ENCODE measurements at regions not wholly inside any gene's neighbourhood (a gene's known extent, or its start where the extent isn't known, plus 50 kb on each side); places are given as distances from the start of the nearest gene placed in this dataset.

DNA sequence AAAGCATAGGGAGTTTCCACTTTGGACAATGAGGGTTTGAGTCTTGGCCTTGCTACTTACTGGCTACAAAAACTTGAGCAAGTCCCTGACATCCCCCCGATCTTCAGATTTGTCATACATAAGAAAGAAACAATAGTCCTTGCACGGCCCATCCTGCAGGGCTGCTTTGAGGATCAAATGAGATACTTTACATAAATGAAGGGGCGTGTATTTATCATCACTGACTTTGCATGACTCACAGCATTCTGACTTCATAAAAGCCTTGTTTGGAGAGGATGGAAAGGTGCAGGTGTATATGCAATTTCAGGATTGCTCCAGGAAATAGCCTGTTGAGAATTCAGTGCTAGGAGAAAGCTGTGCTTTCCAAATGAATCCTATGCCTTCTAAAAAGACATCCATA is 465.0 kb upstream of the MAF start:
- DNase-seq = no peak

DNA sequence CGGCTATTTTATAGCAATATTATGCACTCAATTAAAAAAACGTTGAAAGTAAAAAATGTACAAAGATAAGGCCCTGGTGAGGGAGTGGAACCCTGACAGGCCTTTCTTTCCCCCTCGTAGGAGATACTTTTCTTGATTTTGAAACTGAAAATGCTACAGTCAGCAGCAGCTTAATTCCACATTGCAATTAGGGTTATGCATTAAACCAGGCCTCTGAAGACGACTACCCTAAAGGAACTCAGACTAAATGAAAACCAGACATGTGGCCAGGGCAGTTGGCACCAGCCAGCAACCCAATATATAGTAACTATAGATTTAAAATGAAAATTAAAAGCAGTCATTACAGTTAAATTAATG is 463.2 kb upstream of the MAF start:
- no peak for DNase-seq

DNA sequence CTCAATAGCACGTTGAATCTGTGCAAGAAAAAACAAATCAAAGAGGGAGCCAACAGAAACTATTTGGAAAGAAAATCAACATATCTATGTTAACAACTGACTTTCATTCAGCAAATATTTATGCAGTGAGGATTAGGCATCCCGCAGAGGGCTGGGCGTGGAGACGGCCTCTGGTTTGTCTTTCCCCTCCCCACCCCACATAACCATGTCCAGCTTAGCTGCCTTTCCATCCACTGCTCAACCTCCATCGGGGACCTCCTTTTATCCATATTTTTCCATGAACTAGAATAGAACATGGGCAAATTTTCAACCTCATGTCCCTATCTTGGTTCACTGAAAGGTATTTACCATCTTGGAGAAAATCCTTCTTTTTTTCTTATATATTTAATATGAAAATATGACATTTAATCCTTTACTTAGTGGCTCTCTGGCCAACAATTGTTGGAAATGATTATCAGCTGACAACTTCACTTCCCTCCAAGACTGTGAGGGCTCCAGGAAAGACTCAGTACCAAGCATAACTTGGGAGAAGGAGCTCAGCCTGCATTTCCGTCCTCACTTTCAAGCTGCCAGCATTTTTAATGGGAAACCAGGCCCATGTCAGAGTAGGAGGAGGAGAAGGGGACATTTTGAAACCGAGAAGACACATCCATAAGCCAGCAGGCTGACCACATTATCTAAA is 462.6 kb upstream of the MAF start:
- no peak for DNase-seq

DNA sequence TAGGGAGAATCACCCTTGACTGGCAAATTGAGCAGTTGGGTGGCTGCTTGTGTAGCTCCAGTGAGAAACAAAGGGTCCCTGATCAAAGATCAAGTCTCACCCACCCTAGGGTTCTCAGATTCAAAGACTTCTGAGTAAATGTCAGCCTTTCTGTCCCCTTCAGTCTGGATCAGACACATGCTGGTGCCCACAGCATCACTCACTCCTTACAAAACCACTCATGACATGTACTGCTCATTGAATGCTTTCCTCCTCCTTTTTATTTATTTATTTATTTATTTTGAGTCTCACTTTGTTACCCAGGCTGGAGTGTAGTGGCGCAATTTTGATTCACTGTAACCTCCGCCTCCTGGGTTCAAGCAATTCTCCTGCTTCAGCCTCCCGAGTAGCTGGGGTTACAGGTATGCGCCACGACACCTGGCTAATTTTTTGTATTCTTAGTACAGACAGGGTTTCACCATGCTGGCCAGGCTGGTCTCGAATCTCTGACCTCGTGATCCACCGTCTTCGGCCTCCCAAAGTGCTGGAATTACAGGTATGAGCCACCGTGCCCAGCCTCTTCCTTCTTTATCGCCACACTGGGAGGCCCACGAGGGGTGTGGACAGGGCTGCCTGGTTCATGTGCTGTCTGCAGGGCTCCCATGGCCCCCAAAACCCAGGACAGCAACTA is 462.0 kb upstream of the MAF start:
- no peak for DNase-seq

DNA sequence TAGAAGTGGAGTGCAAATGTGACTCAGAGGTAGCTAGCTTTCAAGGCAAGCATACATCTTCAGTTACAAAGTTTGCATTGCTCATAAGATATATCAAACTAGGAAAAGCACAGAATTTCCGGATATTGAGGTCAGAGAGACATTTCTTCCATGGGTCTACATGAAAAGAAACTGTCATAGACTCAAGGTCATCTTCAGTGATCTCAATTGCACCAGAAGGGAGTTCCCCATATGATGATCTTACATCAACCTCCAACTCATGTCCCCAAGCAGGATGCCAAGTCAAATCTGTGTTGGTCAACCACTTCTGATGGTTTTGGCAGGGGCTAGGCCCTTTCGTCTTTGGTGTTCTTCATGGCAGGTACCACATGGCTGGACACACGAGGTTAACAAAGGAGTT is 459.9 kb upstream of the MAF start:
- no peak for DNase-seq

DNA sequence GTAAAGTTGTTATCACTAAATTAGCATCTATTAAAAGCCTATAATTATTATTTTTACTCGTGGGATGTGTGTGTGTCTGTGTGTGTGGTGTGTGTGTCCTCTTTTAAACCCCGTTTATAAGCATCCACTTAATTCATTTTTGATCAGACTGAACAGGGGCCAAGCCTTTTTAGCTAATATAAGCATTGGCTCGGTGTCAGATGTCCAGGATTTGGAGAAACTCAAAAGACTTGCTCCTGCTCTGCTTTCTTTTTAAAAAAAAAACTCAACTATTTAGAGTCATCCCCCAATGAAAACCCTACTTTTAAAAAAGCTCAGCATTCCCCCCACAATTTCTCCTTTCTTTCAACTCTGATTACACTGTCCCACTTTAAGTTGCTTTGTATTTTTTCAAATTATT is 459.3 kb upstream of the MAF start:
- DNase-seq = no peak

DNA sequence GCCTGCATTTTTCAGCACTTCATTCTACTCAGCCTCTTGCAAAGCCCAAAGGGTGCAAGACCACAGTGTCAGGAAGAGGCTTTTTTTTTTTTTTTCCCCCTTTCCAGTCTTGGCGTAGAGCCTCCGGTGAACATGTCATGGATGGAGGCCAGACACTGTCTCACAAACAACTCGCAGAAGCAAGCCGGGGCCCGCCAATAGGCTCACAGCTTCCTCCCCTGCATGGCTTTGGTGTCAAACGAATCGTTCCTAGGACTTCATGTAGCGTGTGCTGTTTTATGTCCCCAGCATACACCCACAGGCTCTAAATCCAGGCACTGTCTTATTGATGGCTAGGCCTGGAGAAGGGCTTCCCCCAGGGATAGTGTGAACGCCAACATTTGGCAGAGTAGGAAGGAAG is 457.7 kb upstream of the MAF start:
- DNase-seq = no peak

DNA sequence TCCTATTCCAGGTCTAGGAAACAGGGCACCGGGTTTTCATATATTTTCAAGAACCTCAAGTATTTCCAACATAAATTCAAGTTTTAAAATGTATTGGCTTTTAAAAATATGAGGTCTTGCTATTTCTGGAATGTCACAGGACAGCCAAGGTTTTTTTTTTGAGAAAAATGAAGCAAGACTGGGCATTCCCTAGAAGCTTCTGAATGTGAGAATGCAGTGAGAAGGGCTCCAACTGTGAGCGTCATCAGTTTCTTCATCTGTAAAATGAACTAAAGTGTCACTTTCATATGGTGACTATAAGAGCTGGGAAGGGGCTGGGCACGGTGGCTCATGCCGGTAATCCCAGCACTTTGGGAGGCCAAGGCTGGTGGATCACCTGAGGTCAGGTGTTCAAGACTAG is 455.8 kb upstream of the MAF start:
- no peak for DNase-seq

DNA sequence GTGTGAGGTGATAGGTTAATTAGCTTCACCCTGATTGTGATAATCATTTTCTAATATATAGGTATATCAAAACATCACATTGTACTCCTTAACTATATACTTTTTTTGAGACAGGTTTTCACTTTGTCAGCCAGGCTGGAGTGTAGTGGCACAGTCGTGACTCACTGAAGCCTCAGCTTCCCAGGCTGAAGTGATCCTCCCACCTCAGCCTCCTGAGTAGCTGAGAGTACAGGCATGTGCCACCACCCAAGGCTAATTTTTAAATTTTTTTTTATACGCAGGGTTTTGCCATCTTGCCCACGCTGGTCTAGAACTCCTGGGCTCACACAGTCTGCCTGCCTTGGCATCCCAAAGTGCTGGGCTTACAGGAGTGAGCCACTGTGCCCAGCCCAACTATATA is 455.3 kb upstream of the MAF start:
- no peak for DNase-seq

DNA sequence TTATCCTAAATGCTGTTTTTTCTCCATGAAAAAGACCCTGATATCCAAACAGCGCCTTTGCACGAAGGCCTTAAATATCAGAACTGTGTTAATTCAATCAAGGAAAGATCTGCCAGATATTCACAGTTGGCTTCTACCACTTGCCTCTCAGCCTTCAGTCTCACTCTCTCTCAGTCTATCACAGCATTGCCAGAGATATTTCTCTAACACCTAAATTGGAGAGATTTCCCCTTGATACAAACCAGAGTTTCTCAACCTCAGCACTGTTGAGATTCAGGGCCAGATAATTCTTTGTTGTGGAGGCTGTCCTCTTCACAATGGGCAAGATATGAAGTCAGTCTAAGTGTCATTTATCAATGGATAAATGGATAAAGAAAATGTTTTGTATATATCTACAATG is 454.1 kb upstream of the MAF start:
- no peak for DNase-seq

DNA sequence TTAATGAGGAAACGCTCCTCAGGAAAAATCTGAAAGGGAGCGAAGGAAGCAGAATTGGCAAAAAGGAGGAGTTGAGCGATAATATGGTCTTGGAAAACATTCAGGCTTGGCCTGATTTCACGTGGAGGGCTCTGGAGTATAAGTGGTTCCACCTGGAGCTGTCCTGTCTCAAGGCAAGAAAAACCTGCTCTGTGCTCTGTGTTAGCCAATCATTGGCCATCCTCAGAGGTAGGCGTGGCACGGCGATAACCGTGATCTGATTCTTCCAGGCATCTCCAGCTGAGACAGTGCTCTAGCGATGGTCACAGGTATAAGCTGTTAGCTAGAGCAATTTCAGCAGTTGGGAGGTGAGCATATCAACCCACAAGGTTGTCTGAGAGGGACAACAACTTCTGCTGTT is 450.5 kb upstream of the MAF start:
- DNase-seq = no peak

DNA sequence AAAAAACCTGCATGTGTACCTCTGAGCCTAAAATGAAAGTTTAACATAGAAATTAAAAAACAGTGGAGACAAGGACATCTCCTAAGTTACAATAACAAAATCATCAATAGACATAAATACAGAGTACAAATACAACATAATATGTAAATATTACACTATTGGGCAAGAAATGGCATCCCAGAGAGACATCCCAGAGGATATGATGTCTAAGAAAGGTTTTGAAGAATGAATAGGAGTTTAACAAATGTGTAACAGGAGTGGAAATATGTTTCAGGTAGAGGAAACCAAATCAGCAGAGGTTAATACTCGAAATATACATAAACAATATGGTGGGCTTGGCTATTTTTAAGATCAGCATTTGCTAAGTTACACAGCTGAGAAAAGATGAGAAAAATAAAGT is 447.7 kb upstream of the MAF start:
- DNase-seq = no peak

DNA sequence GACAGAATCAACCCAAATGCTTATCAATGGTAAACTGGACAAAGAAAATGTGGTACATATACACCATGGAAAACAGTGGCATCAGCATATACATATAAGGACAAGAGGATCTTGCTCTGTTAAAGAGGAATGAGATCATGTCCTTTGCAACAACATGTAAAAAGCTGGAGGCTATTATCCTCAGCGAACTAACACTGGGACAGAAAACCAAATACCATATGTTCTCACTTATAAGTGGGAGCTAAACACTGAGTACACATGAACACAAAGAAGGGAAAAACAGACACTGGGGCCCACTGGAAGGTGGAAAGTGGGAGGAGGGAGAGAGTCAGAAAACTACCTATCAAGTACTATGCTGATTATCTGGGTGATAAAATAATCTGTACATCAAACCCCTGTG is 447.3 kb upstream of the MAF start:
- no peak for DNase-seq

DNA sequence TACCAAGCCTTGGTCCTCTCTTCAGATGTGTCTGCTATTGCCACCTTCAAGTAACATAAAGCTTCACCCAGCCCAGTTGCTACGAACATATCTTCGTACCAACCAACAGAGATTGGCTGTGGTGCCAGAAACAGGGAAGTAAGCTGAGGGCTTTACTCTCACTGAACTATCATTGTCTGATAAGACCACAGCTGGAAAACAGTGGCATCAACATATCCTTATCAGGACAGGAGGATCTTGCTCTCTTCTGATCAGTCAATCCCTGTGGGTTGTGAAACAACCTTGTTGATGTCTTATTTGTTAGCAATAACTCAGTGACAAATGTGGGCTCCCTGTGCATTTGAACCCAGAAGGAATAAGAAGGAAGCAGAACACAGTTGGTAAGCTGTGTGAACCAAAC is 446.3 kb upstream of the MAF start:
- DNase-seq = no peak

DNA sequence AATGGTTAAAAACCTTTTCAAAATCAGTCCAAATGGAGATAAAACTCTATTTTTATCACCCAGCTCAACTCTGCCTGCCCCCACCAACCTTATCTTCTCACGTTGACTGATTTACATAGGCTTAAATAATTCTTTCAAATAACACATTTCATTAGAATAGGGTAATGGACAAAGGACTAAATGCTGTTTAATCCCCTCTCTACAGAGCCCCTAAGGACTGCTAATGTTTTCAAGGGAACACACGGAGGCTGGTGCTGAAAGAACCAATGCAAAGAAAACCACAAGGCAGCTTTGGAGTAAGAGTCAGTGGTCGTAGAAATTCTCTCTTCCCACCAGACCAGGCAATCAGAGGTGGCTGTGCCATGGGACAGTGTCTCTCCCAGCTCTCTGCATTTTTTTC is 445.7 kb upstream of the MAF start:
- DNase-seq = no peak

DNA sequence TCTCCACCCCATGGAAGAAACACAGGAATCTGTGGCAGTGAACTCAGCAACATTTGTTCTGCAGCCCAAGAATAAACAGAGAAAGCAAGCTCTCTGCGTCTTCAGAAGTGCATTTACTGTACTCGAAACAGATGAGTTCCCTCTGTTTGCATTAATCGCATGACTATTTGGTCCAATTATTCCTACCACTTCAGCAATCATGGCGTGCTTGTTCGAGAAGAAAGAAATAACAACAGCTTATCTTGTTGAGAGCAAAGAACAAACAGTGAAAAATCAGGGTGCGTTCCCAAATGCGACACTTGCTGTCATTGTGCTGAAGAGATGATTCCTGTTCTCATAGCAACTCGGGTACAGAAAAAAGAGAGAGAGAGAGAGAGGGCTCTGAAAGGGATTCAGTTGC is 445.3 kb upstream of the MAF start:
- DNase-seq = peak; percentile 76

DNA sequence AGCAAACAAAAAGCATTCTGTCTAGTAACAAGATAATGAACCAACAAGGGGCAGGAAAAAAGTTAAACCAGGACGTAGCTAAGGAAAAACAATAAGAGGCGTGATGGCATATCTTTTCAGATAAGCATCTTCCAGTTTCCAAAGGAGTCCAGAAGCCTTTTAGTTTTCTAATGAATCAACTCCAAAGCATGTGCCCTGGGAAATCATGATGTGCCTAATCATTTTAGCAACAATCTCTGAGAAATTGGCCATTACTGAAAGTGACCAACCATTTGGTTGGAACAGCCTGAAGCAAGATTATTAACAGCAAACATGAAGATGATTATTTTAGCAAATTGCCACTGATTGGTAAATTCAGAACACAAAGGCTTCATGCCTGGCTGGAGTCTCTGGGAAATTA is 440.9 kb upstream of the MAF start:
- DNase-seq = no peak

DNA sequence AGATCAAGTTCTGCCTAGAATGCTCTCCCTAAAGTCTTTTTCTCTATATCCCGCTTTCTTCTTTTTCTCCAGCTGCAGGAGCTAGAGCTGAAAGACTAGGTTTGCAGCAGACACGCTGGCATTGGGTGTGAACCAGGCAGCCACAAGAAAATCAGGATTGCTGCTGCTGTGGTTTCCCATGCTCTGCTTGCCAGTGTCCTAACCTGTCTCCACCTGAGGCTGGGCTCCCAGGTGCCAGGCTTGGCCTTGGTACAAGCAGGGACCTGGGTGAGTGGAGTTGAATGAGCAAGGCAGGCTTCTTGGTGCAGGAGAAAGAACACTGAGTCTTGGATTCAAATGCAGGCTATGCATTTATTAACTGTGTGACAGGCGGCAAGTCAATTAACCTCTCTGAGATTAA is 440.3 kb upstream of the MAF start:
- no peak for DNase-seq

DNA sequence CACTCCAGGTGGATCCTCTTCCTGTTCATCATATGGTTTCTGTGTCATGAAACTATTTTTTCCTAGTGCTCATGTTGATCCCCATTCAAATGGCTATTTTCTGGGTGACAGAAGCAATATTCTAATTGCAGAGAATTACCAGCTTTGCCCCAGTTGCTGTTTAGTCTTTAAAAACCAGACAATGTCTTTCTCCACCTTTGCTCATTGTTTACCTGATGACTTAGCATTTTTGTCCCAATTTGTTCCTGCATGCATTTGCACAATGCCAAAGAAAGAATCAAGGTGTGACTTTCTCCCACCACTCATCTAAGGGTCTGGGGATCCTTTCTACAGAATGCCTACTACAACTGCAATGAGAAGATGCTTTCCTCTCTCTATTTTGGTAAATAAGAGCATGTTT is 439.9 kb upstream of the MAF start:
- no peak for DNase-seq

DNA sequence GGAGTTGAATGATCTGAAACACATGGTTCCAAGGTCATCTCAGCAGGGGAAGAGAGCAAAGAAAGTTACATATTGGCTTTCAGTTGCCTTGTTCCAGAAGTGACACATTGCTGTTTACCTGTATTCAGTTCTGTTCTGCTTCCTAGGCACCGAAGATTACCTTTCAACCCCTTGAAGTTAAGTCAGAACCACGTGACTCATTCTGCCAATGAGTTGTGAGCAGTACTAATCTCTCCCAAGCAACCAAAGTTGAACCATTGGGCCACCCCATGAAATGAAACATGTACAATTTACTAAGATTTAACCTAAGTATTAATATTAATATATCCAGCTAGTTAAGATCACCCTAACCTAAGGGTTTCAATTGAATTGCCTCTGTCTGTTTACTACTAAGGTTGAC is 439.2 kb upstream of the MAF start:
- DNase-seq = no peak

DNA sequence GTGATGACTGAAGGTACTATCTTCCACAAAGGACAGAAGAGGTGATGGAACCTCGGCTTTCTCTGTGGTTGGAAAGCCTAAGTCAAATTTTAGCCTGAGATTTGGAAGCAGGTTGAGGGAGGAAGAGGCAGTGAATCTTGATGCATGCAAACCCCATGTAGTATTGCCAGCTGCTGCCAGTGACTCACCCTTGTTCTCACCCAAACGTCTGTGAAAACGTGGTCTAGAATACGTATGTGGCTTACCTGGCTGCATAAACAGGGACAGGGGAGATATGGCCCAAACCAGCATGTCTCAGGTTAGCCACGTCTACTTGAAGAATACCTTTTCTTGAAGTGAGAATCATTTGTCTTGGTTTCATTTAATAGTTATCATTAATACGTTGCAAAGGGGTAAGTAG is 438.0 kb upstream of the MAF start:
- DNase-seq = no peak

DNA sequence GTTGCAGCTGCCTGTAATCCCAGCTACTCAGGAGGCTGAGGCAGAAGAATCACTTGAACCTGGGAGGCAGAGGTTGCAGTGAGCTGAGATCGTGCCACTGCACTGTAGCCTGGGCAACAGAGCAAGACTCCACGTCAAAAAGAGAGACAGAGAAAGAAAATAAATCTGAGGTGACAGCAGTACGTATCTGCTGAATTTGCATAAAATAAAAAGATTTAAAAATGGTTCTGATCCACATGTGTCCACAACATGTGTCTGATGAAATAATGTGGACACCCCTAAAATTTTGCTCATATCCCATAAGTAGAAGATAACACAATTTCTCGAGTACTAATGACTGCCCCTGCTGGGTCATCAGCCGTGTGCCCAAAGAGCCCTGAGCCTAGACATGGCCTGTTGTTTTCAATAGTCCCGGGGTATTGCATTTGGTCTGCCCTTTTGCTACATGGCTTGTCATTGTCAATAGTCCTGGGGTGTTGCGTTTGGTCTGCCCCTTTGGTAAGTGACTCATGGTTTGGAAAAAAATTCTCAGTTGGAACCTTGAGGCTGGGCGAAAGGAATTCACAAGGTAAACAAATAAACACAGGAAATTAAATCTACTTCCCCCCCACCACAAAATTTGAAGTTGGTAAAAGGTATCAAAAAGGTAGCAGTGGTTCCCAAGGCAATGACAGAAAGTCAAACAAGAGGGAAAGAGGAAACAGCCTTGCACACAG is 434.6 kb upstream of the MAF start:
- DNase-seq = no peak

DNA sequence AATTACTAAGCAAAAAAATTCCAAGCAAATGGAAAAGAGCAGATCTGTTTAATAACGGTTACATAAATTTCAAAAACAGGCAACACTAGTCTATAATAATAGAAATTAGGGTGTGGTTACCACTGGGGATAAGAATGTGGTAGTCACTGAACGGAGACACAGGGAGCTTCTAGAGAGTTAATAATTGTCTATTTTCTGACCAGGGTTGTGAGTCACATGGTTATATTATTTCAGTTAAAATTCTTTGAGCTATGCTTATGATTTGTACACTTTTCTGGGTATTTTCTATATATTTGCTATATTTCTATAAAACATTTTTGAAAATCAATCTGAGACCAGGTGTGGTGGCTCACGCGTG is 433.9 kb upstream of the MAF start:
- no peak for DNase-seq

DNA sequence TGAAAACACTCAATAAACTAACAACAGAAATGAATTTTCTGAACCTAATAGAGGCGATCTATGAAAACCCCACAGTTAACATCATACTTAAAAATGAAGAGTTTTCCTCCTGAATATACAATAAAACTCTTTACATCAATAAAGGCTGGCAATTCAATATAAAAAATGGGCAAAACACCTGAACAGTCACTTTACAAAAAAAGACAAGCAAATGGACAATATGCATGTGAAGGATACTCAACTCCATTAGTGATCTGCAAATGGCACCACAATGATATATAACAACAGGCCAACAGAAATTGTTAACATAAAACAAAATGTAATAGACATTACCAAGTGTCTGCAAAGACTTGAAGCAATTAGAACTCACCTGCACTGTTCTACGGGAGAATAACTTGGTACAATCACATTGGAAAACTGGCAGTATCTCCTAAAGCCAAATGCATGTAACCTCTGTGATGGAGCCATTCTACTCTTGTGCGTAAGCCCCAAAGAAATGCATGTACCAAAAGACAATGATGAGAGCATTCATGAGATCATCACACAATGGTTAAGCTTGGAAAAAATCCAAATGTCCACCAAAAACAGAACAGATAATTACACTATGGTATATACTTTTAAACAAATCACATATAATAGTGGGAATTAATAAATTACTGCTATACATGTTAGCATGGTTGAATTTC is 433.4 kb upstream of the MAF start:
- DNase-seq = no peak
